ENCODE measurements at regions not wholly inside any gene's neighbourhood (a gene's known extent, or its start where the extent isn't known, plus 50 kb on each side); places are given as distances from the start of the nearest gene placed in this dataset.
A peak's percentile ranks its signal among the peaks of the same experiment; 100 is the strongest.
"Not testable (repeated sequence)": the region's sequence is repeated elsewhere in the genome, so short reads cannot be mapped to it uniquely, and the experiment has no call there.

DNA sequence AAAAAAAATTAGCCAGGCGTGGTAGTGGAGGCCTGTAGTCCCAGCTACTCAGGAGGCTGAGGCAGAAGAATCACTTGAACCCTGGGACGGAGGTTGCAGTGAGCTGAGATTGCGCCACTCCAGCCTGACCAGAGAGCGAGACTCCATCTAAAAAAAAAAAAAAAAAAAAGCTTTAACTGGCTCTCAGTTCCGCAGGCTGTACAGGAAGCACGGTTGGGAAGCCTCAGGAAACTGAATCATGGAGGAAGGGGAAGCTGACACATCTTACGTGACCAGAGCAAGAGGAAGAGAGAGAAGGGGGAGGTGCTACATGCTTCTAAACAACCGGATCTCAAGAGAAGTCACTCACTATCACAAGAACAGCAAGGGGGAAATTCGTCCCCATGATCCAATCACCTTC lies 505.6 kb upstream of the SLC8A1 start:
- no peak for DNase-seq

DNA sequence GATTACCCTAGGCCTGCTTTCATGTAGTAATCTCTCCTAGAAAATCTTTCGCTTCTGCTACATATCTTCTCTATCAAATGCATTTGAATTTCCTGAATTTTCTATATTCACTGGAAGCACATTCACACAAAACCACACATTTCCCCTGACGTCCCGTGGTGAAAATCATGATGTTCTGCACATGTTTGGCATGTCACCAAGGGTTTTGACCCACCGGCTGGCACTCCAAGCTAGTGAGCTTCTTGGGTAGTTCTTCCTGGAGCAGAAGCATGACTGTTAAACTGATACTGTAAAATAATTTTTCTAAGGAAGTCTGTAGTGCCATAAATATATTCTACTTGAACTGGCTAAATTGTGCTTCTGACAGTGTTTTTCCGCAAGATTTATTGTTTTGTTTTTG lies 510.1 kb upstream of the SLC8A1 start:
- no peak for DNase-seq

DNA sequence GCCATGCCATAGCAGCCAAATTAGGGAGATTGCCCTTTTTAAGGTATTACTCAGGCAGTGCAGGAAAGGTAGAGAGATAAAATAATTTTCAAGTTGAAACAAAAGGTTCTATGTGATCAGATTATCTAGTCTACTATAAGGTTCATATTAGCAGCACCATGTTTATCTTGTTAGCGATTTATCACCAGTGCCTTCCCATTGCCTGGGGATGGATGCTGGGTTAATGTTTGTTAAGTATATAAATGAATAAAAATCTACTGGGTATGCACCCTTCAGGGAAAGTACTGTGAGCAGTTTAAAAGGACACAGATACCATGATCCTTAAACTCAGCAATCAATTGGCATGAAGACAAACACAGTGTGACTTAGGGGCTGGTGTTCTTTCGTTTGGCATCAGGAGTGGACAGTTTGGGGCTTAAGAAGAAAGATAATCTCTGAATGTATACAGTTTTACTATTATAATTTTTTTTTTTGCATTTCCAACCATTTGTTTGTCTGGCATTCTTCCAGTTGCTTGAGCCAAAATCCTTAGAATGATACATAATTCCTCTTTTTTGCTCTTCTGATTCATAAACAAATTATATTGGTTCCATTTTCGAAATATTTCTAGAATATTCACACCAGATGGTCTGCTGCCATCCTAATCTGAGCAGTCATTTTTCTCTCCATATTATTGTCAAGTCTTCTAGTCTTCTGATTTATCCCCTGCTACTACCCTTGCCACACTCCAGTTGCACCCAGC lies 512.8 kb upstream of the SLC8A1 start:
- DNase-seq, result no peak

DNA sequence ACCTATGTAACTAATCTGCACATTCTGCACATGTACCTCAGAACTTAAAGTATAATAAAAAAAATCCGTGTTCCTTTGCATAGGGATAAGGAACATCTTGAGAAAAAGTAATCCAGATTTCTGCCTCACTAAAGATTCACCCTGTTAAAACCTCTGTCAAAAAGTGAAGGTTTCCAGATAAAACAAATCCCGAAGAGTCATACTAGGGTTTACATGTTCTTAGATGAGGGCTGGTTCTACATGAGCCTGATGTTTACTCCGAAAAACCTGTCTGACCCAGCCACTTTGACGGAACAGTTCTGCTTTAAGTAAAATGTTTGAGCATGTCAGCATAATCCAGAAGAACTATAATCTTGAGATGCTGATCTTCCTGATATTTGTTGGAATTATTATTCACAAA lies 515.6 kb upstream of the SLC8A1 start:
- no peak for DNase-seq

GRCh38 chr2:40975151-40975550 lies 523.3 kb upstream of the SLC8A1 start:
- peak; percentile 80 for DNase-seq

DNA sequence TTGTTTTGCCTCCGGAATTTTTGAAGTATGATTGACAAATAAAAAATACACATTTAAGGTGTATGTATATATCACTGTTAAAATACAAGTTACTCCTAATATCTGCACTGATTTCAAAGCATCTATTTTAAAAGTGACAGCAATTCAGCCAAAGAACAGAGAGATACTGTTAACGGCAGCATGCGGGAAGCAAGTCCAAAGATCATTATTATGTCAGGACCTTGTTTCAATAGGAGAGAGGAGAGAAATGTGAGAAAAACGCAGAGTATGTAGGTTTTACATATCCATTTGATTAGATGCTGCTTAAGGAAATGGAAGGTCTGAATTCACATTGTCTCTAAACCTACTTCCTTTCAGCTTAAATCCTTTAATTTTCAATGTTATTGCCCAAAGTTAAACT lies 545.5 kb upstream of the SLC8A1 start:
- no peak for DNase-seq

- DNase-seq, result peak; percentile 95
Observed at GRCh38 chr2:41000374-41000773, 548.5 kb upstream of the SLC8A1 start.

GRCh38 chr2:41000906-41001305 lies 549.0 kb upstream of the SLC8A1 start:
- DNase-seq, result peak; percentile 98

- DNase-seq, result no peak
Observed at GRCh38 chr2:41004700-41005099, 552.8 kb upstream of the SLC8A1 start.

DNA sequence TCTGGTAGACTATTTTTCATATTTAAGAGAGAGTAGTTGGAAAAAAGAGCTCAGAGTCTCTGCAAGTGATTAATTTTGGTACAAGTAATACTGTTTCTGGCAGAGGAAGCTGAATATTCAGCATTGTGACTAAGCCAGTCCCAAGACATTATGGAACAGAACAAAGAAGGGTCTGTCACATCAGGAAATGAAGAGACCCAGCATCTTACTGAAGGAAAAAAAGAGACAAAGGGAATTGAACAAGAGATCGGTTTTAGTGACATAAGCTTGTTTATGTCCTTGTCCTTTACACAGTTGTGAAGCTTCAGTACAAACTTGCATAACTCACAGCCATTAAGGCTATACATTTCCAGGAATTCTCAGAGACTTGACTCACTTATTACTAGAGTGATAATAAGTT lies 568.5 kb upstream of the SLC8A1 start:
- DNase-seq, result no peak

- no peak for DNase-seq
Observed at GRCh38 chr2:41024816-41025215, 572.9 kb upstream of the SLC8A1 start.

DNA sequence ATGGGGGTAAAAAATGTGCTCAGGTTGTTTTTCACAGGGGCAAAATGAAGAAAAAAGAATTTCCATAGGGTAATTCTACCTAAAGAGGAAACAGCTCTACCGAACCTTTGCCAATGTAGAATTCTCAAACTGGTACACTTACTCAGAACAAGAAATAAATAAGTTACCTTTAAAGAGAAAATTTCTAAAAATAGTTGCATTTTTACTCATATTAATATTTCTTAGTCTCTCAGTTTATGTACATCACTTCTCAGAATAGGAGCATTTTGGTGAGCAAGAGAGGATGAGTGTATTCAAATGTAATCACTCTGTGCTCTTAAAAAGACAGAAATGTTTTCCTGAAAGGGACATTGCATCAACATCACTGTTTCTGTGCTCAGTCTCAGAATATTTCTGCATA lies 574.7 kb upstream of the SLC8A1 start:
- no peak for DNase-seq

DNA sequence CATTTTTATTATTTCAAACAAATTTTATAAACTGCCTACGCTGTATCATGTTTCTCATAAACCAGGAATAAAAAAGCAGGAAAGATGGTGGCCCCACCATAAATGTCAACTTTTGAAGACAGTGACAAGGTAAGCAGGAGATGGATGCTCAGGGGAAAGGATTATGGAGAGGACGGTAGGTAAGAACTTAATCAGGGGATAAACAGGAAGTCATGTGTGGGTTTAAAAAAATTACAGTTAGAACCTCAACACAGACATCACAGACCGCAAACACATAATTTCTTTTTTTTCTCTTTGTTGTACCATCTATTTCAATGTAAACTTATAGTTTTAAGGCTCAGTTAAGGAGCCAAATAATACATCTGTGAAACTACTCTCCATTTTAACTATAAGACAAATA lies 575.2 kb upstream of the SLC8A1 start:
- no peak for DNase-seq

DNA sequence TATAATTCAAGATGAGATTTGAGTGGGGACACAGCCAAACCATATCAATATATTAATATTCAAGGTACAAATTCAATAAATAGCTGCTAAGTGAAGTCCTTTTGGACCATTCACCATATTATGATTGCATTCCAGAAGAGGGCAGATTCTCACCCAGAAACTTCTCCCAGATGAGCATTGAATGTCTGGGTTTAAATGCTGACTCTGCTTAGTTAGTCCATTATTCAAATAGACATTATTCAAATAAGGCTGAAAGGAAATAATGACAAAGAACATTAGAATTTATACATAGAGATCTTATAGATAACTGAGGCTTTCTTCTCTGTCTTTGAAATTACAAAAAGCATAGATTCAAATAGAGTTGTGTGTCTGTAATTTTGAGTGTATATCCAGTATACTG lies 579.4 kb upstream of the SLC8A1 start:
- no peak for DNase-seq

GRCh38 chr2:41032715-41033114 lies 580.8 kb upstream of the SLC8A1 start:
- no peak for DNase-seq

DNA sequence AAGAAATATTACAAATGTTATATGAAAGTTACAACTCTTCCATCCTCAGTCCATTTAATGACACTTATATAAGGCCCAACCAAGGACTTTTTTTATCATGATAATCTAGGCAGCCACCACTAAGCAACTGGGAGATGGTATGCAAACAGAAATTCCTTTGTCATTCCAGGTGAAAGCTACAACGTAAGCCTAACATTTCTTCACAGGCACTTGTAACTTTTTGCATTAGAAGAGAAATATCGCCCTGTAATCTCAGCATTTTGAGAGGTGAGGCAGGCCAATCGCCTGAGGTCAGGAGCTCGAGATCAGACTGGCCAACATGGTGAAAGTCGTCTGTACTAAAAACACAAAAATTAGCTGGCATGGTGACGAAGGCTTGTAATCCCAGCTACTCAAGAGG lies 581.2 kb upstream of the SLC8A1 start:
- no peak for DNase-seq

DNA sequence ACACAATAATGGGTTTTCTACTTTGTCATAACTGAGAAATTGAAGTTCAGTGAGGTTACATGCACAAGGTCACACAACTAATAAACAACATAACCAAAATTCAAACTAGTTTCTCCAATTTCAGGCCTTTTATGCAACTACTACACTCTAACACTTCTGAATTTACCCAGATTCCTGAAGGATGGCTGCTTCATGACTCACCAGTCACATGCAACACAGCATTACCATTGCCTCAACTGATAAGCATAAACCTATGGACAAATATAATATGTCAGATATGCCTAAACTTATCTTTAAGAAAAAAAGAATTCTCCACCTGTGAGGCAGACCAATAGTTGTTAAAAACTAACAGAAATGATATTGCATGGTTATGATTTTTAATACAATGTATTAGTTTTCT lies 586.5 kb upstream of the SLC8A1 start:
- no peak for DNase-seq

- DNase-seq, result not testable (repeated sequence)
Observed at GRCh38 chr2:41039750-41040149, 587.9 kb upstream of the SLC8A1 start.

DNA sequence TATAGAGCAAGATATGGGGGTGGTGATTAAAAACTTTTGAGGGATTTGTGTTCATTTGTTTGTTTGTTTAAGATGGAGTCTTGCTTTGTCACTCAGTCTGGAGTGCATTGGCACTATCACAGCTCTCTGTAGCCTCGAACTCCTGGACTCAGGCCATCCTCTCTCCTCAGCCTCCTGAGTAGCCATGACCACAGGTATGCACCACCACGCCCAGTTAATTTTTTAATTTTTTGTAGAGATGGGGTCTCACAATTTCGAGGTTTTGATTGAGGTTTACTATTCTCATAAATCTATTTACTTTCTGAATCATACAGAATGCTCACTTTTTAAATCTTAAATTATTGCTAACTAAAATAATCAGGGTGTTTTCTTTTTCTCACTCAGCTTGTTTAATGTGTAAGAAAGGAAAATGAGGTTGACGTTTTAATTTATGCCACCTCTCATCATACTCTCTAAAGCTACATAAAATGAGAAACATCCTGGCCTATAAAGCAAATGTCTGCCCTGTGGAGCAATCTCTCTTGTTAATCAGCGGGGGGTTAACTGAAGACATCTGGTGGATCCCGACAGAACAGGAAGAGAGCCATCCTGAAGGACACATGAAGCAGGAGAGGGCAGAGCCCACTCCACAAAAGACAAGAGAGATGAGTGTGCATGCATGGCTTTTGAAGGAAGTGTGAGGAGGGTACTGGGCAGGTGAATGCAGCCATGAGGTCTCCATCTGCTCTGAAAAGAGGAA lies 589.1 kb upstream of the SLC8A1 start:
- DNase-seq, result no peak

DNA sequence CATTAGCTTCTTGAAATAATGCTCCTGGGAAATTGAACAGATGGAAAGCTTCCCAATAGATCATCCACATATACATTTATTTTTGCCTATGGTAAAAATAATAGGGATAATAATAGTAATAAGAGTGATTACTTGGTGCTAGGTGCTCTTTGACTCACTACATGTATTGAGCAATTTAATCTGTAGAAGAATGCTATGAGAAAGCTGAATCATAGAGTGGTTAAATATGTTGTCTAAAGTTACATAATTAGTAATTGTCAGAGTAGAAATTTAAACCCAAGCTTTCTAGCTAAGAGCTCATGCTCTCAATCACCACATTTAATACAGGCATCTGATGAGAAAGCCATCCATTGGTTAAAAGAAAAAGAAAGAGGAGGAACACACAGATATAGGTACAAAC lies 590.5 kb upstream of the SLC8A1 start:
- DNase-seq, result no peak

GRCh38 chr2:41061356-41061755 lies 609.5 kb upstream of the SLC8A1 start:
- no peak for DNase-seq

DNA sequence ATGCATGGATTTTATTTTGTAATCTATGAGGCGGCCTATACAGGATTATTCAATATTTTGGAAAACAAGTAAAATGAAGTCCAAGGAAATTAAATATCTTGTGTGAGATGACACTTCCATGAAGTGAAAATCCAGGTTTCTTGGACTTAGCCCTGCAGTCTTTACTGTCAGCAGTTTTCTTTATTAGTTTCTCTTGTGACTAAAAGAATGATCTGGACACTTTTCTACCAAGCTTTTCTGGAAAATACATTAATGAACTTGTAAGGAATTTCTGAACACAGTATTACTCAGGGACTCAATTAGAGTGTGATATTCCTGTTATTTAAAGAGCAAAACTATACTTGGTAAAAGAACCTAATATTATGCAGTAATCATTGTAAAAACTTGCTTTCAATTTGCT lies 610.4 kb upstream of the SLC8A1 start:
- no peak for DNase-seq

DNA sequence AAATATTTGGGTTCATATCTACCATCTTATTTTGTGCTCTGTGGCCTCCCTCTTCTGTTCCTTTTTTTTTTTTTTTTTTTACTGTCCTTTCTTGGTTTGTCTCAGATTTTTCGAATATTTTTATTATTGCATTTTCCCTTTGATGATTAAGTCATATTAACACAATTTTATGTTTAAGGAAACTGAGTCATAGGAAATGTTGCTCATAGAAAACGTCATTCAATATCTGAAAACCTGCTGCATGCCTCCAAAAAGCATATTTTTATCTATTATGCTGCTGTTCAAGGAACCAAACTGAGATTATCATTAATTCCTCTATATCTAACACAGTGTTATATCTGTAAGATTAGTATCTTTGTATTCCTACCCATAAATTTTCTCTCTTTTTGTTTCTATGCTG lies 614.3 kb upstream of the SLC8A1 start:
- DNase-seq, result no peak

DNA sequence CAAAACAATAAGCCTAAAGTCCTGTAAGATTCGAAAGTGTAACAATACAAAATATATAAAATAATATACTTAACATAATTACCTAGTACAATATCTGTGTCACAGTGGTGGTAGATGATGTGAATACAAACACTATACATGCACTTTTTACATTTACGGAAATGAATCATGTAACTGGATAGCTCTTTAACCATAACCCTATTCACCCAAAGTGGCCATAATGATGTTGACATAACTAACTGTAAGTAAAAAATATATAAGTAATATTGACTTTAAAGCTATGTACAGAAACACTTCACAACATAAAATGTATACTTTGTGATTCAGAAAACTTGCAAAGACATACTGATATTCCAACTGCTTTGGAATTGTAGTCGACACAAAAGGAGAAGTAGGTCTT lies 616.9 kb upstream of the SLC8A1 start:
- peak; percentile 71 for DNase-seq

DNA sequence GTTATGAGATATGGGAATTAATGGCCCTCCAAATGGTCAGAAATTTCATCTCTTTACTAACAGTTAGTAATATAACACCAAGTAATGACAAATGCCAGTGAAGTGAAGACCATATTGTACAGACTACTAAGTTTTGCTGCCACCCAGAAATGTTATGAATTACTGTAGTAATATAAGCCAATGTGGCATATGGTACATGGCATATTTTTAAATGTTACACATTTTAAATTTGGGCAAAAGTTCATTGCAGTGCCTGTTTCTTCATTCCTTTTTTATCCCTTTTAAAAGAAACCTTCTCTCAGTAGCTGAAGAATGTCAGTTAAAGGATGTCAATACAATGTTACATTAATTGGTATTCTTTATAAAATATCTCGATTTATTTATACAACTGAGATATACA lies 626.5 kb upstream of the SLC8A1 start:
- DNase-seq, result no peak
